Fibroblast of lung (primary cell): ENCODE measurements at regions not wholly inside any gene's neighbourhood (a gene's known extent, or its start where the extent isn't known, plus 50 kb on each side); places are given as distances from the start of the nearest gene placed in this dataset.

Experiments
- CTCF ChIP-seq, 2 donors: IDR thresholded peaks in 1 of 2; conservative IDR thresholded peaks in 1 of 2; 1 replicate in 1 of 2; 2 replicates in 1 of 2; pipeline ENCODE4 v1.5.1; 2011 to 2012; ENCODE audit warnings: low read length in 2 of 2, control low read depth in 1 of 2, inconsistent platforms in 1 of 2, low read depth in 1 of 2, mild to moderate bottlenecking in 1 of 2
- EZH2 ChIP-seq: IDR thresholded peaks from 2 replicates; pipeline ENCODE4 v1.5.1; 2012; ENCODE audit warnings: low read length, control low read depth, mild to moderate bottlenecking; ENCODE audit errors: missing control alignments

GRCh38 chr22:49331223-49331815 lies 496.4 kb downstream of the BRD1 start:
- TF ChIP-seq CTCF (conservative IDR thresholded peaks at IDR 0.05 in 1 of 2, IDR thresholded peaks at IDR 0.05 in 1 of 2; ENCODE audit: low read depth in 1 of 2, low read length in 2 of 2) (no peak), EZH2 (no peak)
